NCI-H524 (cell line): ENCODE measurements at regions not wholly inside any gene's neighbourhood (a gene's known extent, or its start where the extent isn't known, plus 50 kb on each side); places are given as distances from the start of the nearest gene placed in this dataset.
"Not testable (repeated sequence)": the region's sequence is repeated elsewhere in the genome, so short reads cannot be mapped to it uniquely, and the experiment has no call there.

Source experiments
- DNase-seq, 2 experiments: peaks; one replicate each; lab custom pipeline; 2025; lab: John Stamatoyannopoulos, UW

- no peak for DNase-seq
These were observed 90.4 kb upstream of the CHD1 start for GRCh38 chr5:99019254-99019653.

DNA sequence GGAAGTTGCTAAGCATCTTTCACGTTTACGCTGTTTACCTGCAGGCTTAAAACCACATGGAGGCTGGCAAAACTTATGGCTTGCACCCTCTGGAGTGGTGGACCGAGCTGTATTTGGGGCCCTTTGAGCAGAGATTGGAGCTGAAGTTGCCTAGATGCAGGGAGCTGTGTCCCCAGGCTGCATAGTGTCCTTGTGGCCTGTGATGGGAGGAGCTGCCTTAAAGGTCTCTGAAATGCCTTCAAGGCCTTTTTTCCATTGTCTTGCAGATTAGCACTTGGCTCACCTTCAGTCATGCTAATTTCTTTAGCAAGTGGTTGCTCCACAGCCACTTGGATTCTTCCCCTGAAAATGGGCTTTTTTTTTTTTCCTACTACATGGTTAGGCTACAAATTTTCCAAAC, 81.5 kb upstream of the CHD1 start:
- DNase-seq, result no peak

DNA sequence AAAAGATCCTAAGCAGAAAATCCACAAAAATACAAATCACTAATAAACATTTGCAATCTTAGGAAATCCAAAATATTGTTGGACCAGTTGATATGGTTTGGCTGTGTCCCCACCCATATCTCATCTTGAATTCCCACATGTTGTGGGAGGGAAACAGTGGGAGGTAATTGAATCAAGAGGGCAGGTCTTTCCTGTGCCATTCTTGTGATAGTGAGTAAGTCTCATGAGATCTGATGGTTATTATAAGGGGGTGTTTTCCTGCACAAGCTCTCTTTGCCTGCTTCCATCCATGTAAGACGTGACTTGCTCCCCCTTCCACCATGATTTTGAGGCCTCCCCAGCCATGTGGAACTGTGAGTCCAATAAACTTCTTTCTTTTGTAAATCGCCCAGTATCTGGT, 79.2 kb upstream of the CHD1 start:
- DNase-seq, result not testable (repeated sequence)

DNA sequence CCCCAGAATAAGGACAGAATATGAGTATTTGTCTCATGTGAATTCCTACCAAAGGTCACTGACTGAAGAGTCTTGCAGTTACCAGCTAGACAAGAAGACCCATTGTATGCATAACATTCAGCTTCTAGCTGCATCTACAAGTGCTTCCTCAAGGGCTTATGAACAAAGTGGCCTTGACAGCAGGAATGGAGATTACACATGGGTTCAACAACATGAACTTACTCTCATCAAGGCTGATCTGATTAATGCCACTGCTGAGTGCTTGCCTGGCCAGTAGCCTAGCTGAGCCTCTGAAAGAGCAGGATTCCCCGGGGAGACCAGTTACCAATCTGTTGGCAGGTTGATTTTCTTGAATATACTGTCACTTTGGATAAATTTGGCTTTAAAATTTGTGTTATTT, 76.7 kb upstream of the CHD1 start:
- peak; percentile 69 to 90 for DNase-seq

DNA sequence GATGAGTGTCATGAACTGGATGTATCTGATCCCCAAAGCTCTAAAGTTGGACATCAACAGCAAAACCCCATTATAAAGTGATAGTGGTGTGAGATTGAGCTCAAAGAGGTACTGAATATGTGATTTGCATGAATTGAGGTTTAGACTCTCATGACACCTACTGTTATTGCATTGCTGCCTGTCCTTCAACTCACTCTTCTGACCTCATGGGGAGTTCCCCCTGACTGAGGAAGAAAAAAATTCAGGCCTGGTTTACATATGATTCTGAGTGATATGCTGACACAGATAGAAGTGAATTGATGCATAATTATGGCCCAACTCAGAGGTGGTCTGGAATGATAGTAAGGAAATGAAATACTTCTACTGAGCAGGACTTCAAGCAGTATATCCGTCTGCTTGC, 76.2 kb upstream of the CHD1 start:
- DNase-seq, result no peak

DNA sequence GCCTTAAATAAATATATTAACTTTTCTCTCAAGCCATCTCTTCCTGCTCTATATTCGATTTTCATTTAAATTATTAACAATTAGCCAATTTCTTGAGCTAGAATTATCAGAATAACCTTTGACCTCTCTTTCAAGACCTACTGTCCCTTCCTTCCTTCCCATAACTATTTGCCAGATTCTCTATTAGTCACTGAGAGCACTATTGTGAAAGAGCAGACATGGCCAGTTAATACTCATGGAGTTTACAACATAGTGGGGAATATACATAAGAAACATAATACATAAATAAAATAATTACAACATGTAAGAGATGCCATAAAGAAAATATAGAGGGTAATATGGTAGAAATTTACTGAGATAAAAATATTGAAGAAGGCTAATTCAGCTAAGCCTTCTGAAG, 72.1 kb upstream of the CHD1 start:
- no peak for DNase-seq

- DNase-seq, result no peak
These were observed 71.4 kb upstream of the CHD1 start for GRCh38 chr5:99000221-99000620.

GRCh38 chr5:98999631-99000030, 70.8 kb upstream of the CHD1 start:
- no peak for DNase-seq

- no peak for DNase-seq
These were observed 68.2 kb upstream of the CHD1 start for GRCh38 chr5:98997000-98997399.

- DNase-seq, result no peak
These were observed 65.8 kb upstream of the CHD1 start for GRCh38 chr5:98994611-98995010.

- no peak for DNase-seq
These were observed 64.7 kb upstream of the CHD1 start for GRCh38 chr5:98993512-98993911.

DNA sequence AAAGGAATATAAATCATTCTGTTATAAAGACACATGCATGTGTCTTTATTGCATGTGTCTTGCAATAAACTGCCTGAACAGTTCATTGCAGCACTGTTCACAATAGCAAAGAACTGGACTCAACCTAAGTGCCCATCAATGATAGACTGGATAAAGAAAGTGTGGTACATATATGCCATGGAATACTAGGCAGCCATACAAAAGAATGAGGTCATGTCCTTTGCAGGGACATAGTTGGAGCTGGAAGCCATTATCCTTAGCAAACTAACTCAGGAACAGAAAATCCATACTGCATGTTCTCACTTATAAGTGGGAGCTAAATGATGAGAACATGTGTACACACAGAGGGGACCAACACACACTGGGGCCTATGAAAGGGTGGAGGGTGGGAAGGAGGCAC, 63.7 kb upstream of the CHD1 start:
- no peak for DNase-seq

DNA sequence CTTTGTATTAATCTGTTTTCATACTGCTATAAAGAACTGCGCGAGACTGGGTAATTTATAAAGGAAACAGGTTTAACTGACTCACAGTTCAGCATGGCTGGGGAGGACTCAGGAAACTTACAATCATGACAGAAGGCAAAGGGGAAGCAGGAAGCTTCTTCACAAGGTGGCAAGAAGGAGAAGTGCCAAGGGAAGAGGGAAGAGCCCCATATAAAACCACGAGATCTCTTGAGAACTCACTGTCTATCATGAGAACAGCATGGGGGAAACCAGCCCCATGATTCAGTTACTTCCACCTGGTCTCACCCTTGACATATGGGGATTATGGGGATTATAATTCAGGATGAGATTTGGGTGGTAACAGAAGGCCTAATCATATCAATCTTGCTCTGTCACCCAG, 60.9 kb upstream of the CHD1 start:
- DNase-seq, result peak; percentile 89 to 97

- DNase-seq, result no peak
These were observed 57.8 kb upstream of the CHD1 start for GRCh38 chr5:98986587-98986986.

DNA sequence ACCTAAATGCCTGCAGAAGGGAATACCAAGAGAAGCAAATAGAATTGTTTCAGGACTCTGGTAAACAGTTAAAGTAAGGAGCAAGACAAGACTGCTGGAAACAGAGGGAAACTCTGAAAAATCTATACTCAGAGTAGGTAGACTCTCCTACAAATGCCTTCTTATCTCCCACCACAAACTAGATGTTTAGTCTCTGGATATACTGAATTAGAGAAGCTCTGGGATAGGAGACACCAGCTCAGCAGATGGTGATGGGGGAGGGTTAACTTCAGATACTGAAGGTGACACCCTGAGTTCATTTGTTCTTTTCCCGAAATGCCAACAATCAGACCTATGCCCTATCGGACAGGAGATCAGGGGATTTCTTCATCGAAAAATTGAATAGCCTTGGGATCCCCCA, 54.1 kb upstream of the CHD1 start:
- peak in 1 of 2 experiments; percentile 10 for DNase-seq
